Dermis microvascular lymphatic vessel endothelial cell (primary cell): ENCODE measurements at regions not wholly inside any gene's neighbourhood (a gene's known extent, or its start where the extent isn't known, plus 50 kb on each side); places are given as distances from the start of the nearest gene placed in this dataset.
"Not testable (repeated sequence)": the region's sequence is repeated elsewhere in the genome, so short reads cannot be mapped to it uniquely, and the experiment has no call there.

Experiments
- DNase-seq, 2 donors: peaks; one replicate each; pipeline versions ENCODE4 v3.0.0 to v3.0.0-alpha.2; 2010; ENCODE audit warnings: low read depth in 2 of 2

- DNase-seq = no peak
These were observed 83.3 kb upstream of the CREB5 start for GRCh38 chr7:28328822-28329660.

GRCh38 chr7:28329661-28330363 is 82.5 kb upstream of the CREB5 start:
- DNase-seq = no peak

GRCh38 chr7:28330384-28331070 is 81.8 kb upstream of the CREB5 start:
- no peak for DNase-seq

- DNase-seq = no peak
These were observed 80.3 kb upstream of the CREB5 start for GRCh38 chr7:28332046-28332445.

GRCh38 chr7:28333548-28333947 is 78.8 kb upstream of the CREB5 start:
- not testable (repeated sequence) for DNase-seq

GRCh38 chr7:28336806-28337205 is 75.5 kb upstream of the CREB5 start:
- DNase-seq = no peak

- DNase-seq = no peak
These were observed 74.3 kb upstream of the CREB5 start for GRCh38 chr7:28338041-28338440.

- DNase-seq = no peak
These were observed 68.9 kb upstream of the CREB5 start for GRCh38 chr7:28343462-28343861.

- no peak for DNase-seq
These were observed 66.1 kb upstream of the CREB5 start for GRCh38 chr7:28346256-28346655.

GRCh38 chr7:28346676-28347363 is 65.5 kb upstream of the CREB5 start:
- DNase-seq = no peak

GRCh38 chr7:28347475-28348318 is 64.6 kb upstream of the CREB5 start:
- no peak for DNase-seq

GRCh38 chr7:28348636-28349035 is 63.7 kb upstream of the CREB5 start:
- DNase-seq = peak in 1 of 2 donors; percentile 9

GRCh38 chr7:28349637-28350036 is 62.7 kb upstream of the CREB5 start:
- no peak for DNase-seq

- no peak for DNase-seq
These were observed 61.7 kb upstream of the CREB5 start for GRCh38 chr7:28350662-28351061.

- no peak for DNase-seq
These were observed 60.9 kb upstream of the CREB5 start for GRCh38 chr7:28351450-28351849.

GRCh38 chr7:28354601-28355402 is 57.5 kb upstream of the CREB5 start:
- DNase-seq = no peak

- no peak for DNase-seq
These were observed 56.5 kb upstream of the CREB5 start for GRCh38 chr7:28355635-28356319.

GRCh38 chr7:28356619-28357018 is 55.7 kb upstream of the CREB5 start:
- no peak for DNase-seq

GRCh38 chr7:28358423-28358868 is 53.9 kb upstream of the CREB5 start:
- no peak for DNase-seq
